GM12878 (cell line): ENCODE measurements at regions not wholly inside any gene's neighbourhood (a gene's known extent, or its start where the extent isn't known, plus 50 kb on each side); places are given as distances from the start of the nearest gene placed in this dataset.

Source experiments
- ATAC-seq: fragments of 200-7000 bp; cut with Tn5 transposase; 3 replicates; pipeline ENCODE4 v1.9.1; 2020; ENCODE audit warnings: mild to moderate bottlenecking, moderate library complexity
- BruUV-seq: library from RNA; stranded (reverse); fragments of 400-500 nt; replicated peaks from 2 replicates; lab custom pipeline; 2021; lab: Mats Ljungman, UMichigan
- CTCF ChIA-PET: fragments of 300-600 bp; sonication (Branson Sonifier 250); formaldehyde crosslinking; extraction: SDS; loops from one replicate; lab custom pipeline; 2021; ENCODE audit warnings: inconsistent platforms; lab: Yijun Ruan, JAX
- POLR2A ChIA-PET: fragments of 350-600 bp; formaldehyde crosslinking; extraction: SDS; loops from one replicate; lab custom pipeline; 2021; ENCODE audit warnings: inconsistent platforms; lab: Charles Lee
- RAD21 ChIA-PET: fragments of 300-600 bp; sonication (Branson Sonifier 250); formaldehyde crosslinking; loops from one replicate; lab custom pipeline; 2023; ENCODE audit warnings: antibody characterized with exemption; ENCODE audit not compliant: unreplicated experiment; lab: Charles Lee
- SMC1A ChIA-PET: fragments of 300-600 bp; sonication (Branson Sonifier 250); formaldehyde crosslinking; loops from one replicate; lab custom pipeline; 2023; ENCODE audit not compliant: unreplicated experiment, uncharacterized antibody; lab: Charles Lee
- DNase-seq: peaks from one replicate; pipeline ENCODE4 v3.0.0-alpha.2; 2011; ENCODE audit warnings: low read depth, low spot score
- FAIRE-seq: peaks from 3 replicates; lab custom pipeline; 2011; peaks lifted over from hg19 to GRCh38; lab: Jason Lieb, UNC
- H2AFZ ChIP-seq: 2 replicates; pipeline ENCODE4 v1.6.0; 2011; ENCODE audit warnings: low read depth, low read length, control low read depth; ENCODE audit not compliant: control insufficient read depth
- H3K27ac ChIP-seq: 2 replicates; pipeline ENCODE4 v1.5.1; 2011; ENCODE audit warnings: control low read depth; ENCODE audit not compliant: control insufficient read depth, insufficient read depth
- H3K27me3 ChIP-seq, 2 experiments: replicated peaks in 1 of 2; 2 replicates each; pipeline versions ENCODE4 v1.6.0 to v1.6.1; 2011; ENCODE audit warnings: low read length in 1 of 2; ENCODE audit not compliant: control insufficient read depth in 2 of 2, insufficient read depth in 2 of 2
- H3K36me3 ChIP-seq, 2 experiments: 2 replicates each; pipeline ENCODE4 v1.5.1; 2011; ENCODE audit warnings: low read length in 1 of 2; ENCODE audit not compliant: control insufficient read depth in 2 of 2, insufficient read depth in 2 of 2
- H3K4me1 ChIP-seq: 2 replicates; pipeline ENCODE4 v1.6.1; 2011; ENCODE audit warnings: mild to moderate bottlenecking, low read length, moderate library complexity, mixed read lengths; ENCODE audit not compliant: control insufficient read depth, insufficient read depth
- H3K4me2 ChIP-seq: 2 replicates; pipeline ENCODE4 v1.6.0; 2011; ENCODE audit warnings: control low read depth; ENCODE audit not compliant: control insufficient read depth, insufficient read depth
- H3K4me3 ChIP-seq: fragments of 200-600 bp; sonication (generic); 2 replicates; pipeline ENCODE4 v1.5.1; 2016
- H3K79me2 ChIP-seq: 2 replicates; pipeline ENCODE4 v1.6.0; 2011; ENCODE audit warnings: low read length; ENCODE audit not compliant: control insufficient read depth, insufficient read depth
- H3K9ac ChIP-seq: 2 replicates; pipeline ENCODE4 v1.8.0; 2011; ENCODE audit warnings: low read length, control low read depth, mixed read lengths; ENCODE audit not compliant: control insufficient read depth, insufficient read depth
- H3K9me3 ChIP-seq: replicated peaks from 3 replicates; pipeline ENCODE4 v1.5.1; 2011; ENCODE audit warnings: mild to moderate bottlenecking, low read length; ENCODE audit not compliant: control insufficient read depth, insufficient read depth
- H4K20me1 ChIP-seq: 2 replicates; pipeline ENCODE4 v1.6.0; 2011; ENCODE audit not compliant: control insufficient read depth, insufficient read depth
- KDM1A ChIP-seq: fragments of 200-600 bp; sonication (generic); IDR thresholded peaks from 2 replicates; pipeline ENCODE4 v1.6.1; 2016; ENCODE audit warnings: borderline replicate concordance
- NFXL1 ChIP-seq: fragments of 450-650 bp; IDR thresholded peaks from 2 replicates; pipeline ENCODE4 v1.6.1; 2017; ENCODE audit warnings: antibody characterized with exemption, mild to moderate bottlenecking, borderline replicate concordance
- RELB ChIP-seq: fragments of 450-650 bp; IDR thresholded peaks from 2 replicates; pipeline ENCODE4 v1.6.1; 2017; ENCODE audit warnings: low read depth, mild to moderate bottlenecking, moderate library complexity
- ZNF207 ChIP-seq: fragments of 450-650 bp; IDR thresholded peaks from 2 replicates; pipeline ENCODE4 v1.6.1; 2014; ENCODE audit warnings: antibody characterized with exemption, mild to moderate bottlenecking, borderline replicate concordance
- WGBS: methylation state at CpG from one replicate; pipeline ENCODE4 v1.1.6; 2016; ENCODE audit warnings: low lambda C conversion rate; ENCODE audit not compliant: insufficient replicate concordance, insufficient coverage; ENCODE audit errors: missing lambda C conversion rate; 5-methylcytosine and 5-hydroxymethylcytosine counted together
- in situ Hi-C: fragments of 300-500 bp; cut with MboI; formaldehyde crosslinking; loops from 9 replicates; pipeline ENCODE4 v1.14.3; 2018; ENCODE audit warnings: mixed read lengths
- intact Hi-C: fragments of 100-400 bp; cut with micrococcal nuclease; formaldehyde crosslinking; loops from one replicate; pipeline ENCODE4 v1.14.2; 2022; ENCODE audit not compliant: unreplicated experiment

GRCh38 chr9:107222020-107222522 lies 61.0 kb upstream of the RAD23B start:
- H2AFZ ChIP-seq, result no peak overlapping the region
- no peak overlapping the region for H3K27ac ChIP-seq
- no peaks in the 10 kb centered on the region for H3K36me3 ChIP-seq
- BruUV-seq, result no TSS peak
- H4K20me1 ChIP-seq, result no peaks in the 10 kb centered on the region
- ChIA-PET CTCF (interaction anchor here (1.1 to 4.2 kb wide), 7 partner anchors 10 to 81 kb away, joined by 3 to 28 read pairs (median 9); no protein-coding TSS in a partner anchor), POLR2A (interaction anchor here (0.6 to 7.9 kb wide), 3 partner anchors 41 to 123 kb away, joined by 3 to 47 read pairs (median 28); no protein-coding TSS in a partner anchor), SMC1A (interaction anchor here (0.7 to 14.6 kb wide), 12 partner anchors 15 to 946 kb away, joined by 3 to 187 read pairs (median 7); no protein-coding TSS in a partner anchor), RAD21 (interaction anchor here (1.2 to 10.2 kb wide), 7 partner anchors 9 to 119 kb away, joined by 3 to 115 read pairs (median 4); no protein-coding TSS in a partner anchor)
- DNase-seq, result no peak
- intact Hi-C loops (no loop called here), in situ Hi-C loops (no loop called here)
- no peak for TF ChIP-seq KDM1A
- no peak for TF ChIP-seq RELB
- TF ChIP-seq NFXL1, result no peak
- TF ChIP-seq ZNF207, result no peak
- no peak for ATAC-seq
- H3K27me3 ChIP-seq, result no peaks in the 10 kb centered on the region
- H3K4me3 ChIP-seq, result no peak overlapping the region
- H3K9ac ChIP-seq, result no peak overlapping the region
- H3K4me1 ChIP-seq, result peaks cover 14% of the 10 kb centered on the region; the same call in 1 of the 2 replicates
- no peaks in the 10 kb centered on the region for H3K79me2 ChIP-seq
- no peak overlapping the region for H3K4me2 ChIP-seq
- WGBS, result 43% methylated on average over 7 of the region's 7 CpGs
- no peaks in the 10 kb centered on the region; the same call in 2 of the 3 replicates for H3K9me3 ChIP-seq
- no peak for FAIRE-seq
